ENCODE measurements at regions not wholly inside any gene's neighbourhood (a gene's known extent, or its start where the extent isn't known, plus 50 kb on each side); places are given as distances from the start of the nearest gene placed in this dataset.

DNA sequence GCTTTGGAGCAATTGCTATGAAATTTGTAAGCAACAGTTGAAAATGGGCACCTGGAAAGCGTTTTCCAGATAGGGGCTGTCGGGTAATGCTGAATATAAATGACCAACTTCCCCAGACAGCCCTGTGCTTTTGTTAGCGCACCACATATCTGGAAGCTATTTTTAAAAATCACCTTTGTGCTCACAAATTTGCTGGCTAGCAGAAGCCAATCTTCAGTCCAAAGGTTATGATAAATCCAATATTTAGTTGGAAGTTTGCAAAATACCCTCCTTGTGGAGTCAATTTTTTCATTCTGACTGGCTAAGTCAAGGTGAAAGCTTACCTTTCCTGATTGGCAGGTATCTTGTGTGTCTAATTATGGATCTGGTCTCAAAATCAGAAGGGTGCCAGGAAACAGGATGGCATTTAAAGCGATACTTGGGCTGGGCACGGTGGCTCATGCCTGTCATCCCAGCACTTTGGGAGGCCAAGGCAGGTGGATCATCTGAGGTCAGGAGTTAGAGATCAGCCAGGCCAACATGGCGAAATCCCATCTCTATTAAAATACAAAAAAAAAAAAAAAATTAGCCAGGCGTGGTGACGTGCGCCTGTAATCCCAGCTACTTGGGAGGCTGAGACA lies 124.1 kb upstream of the AJAP1 start:
- TF ChIP-seq CTCF (IDR thresholded peaks at IDR 0.05) = no peak
- no peak for TF ChIP-seq POLR2A (IDR thresholded peaks at IDR 0.05)

All from tibial nerve (tissue), 3 donors.